ENCODE measurements at regions not wholly inside any gene's neighbourhood (a gene's known extent, or its start where the extent isn't known, plus 50 kb on each side); places are given as distances from the start of the nearest gene placed in this dataset.

DNA sequence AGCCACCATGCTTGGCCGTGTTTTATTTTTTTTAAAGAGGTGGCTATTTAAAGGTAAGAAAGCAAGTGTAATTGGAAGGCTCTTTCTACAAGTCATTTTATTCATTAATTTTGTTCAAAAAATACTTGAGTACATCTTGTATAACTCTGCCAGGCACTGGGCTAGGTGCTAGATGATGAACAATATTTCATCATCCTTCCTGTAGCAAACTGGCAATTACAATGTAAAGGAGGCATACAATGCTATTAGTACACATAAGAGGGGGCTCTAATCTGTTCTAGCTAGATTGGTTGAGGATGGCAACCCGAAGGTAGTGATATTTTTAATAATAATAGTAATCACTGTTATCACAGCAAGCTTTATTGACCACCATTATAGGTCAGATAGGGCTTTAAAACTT is 215.5 kb upstream of the KLF14 start:
- dilution Hi-C loops (cut with MboI; ENCODE audit: extremely low pct_ligation_motif_present, low sequenced_read_pairs): no loop called here

DNA sequence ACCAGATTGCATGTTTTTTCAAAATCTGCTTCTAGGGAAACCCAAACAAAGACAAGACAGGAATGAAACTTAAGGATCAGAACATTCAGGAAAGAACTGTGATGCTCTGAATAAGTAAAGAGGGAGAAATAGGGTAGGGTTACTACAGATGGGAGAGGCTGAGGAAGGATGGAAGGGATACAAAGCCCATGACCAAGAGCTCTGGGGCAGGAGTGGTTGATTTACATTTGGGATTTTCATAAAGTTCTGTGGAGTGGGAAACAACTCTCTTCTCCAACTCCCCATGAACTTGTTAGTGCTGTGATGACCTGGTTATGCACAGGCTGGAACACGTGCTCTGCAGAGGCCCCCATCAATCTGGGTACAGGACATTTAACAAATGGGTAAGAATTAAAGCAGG is 216.0 kb upstream of the KLF14 start:
- H4K20me1 ChIP-seq (replicated peaks; ENCODE audit: control insufficient read depth, extremely low read depth, insufficient read depth, low read length): no peaks in the 10 kb centered on the region
- CTCF ChIA-PET: interaction anchor here (1.0 to 1.5 kb wide), 2 partner anchors 53 to 90 kb away, joined by 3 to 4 read pairs; no protein-coding TSS in a partner anchor
- H3K36me3 ChIP-seq (ENCODE audit: control insufficient read depth in 2 of 2, extremely low read depth in 1 of 2, insufficient read depth in 2 of 2, low read length in 2 of 2): peaks cover 0 to 6% of the 10 kb centered on the region in 2 experiments
- intact Hi-C loops (cut with micrococcal nuclease): no loop called here
- H3K9me3 ChIP-seq (replicated peaks; ENCODE audit: control insufficient read depth, insufficient read depth, low read length): no peaks in the 10 kb centered on the region
- FAIRE-seq (no peak), DNase-seq (ENCODE audit: low read depth, low spot score) (no peak)
- H3K79me2 ChIP-seq (ENCODE audit: control insufficient read depth, insufficient read depth, low read length): no peaks in the 10 kb centered on the region
- BruUV-seq (replicated peaks): no TSS peak
- dilution Hi-C loops (cut with MboI; ENCODE audit: extremely low pct_ligation_motif_present, low sequenced_read_pairs): no loop called here
- TF ChIP-seq, protein P1, sequence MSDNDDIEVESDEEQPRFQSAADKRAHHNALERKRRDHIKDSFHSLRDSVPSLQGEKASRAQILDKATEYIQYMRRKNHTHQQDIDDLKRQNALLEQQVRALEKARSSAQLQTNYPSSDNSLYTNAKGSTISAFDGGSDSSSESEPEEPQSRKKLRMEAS (IDR thresholded peaks at IDR 0.05; ENCODE audit: insufficient read depth, insufficient read length): no peak
- TF ChIP-seq MYC (IDR thresholded peaks at IDR 0.05; ENCODE audit: low read depth, low read length) (no peak), POLR2A (IDR thresholded peaks at IDR 0.05; ENCODE audit: low read depth, low read length) (no peak), JUN (IDR thresholded peaks at IDR 0.05; ENCODE audit: borderline replicate concordance, insufficient read depth, insufficient read length, low read depth) (no peak)
- no peak overlapping the region for H3K9ac ChIP-seq (replicated peaks; ENCODE audit: extremely low read depth, insufficient read depth, low read length)
- no peaks in the 10 kb centered on the region for H3K27me3 ChIP-seq (ENCODE audit: control insufficient read depth in 2 of 2, insufficient read depth in 2 of 2, low read length in 2 of 2)
- no peak overlapping the region for H3K4me3 ChIP-seq (replicated peaks in 1 of 3; ENCODE audit: insufficient read depth in 1 of 3, low read depth in 1 of 3, low read length in 3 of 3)
- no peak overlapping the region for H2AFZ ChIP-seq (ENCODE audit: low read depth, low read length)
- no peaks in the 10 kb centered on the region for H3K9me1 ChIP-seq (replicated peaks; ENCODE audit: control insufficient read depth, extremely low read depth, insufficient read depth, low read length)
- no peak overlapping the region for H3K4me2 ChIP-seq (ENCODE audit: insufficient read depth, low read length)
- no peak overlapping the region for H3K27ac ChIP-seq (ENCODE audit: insufficient read depth, low read depth, low read length)
- POLR2A ChIA-PET: no interaction called here
- H3K4me1 ChIP-seq (ENCODE audit: control insufficient read depth, extremely low read depth, insufficient read depth, low read length): no peaks in the 10 kb centered on the region

More for the DNA sequence above, 215.5 kb upstream of the KLF14 start:
- H3K4me1 ChIP-seq (ENCODE audit: control insufficient read depth, extremely low read depth, insufficient read depth, low read length): no peaks in the 10 kb centered on the region
- TF ChIP-seq JUN (IDR thresholded peaks at IDR 0.05; ENCODE audit: borderline replicate concordance, insufficient read depth, insufficient read length, low read depth): no peak
- no peak for TF ChIP-seq EZH2 (IDR thresholded peaks at IDR 0.05; ENCODE audit: borderline replicate concordance, low read depth, low read length, severe bottlenecking)
- TF ChIP-seq FOS (IDR thresholded peaks at IDR 0.05; ENCODE audit: borderline replicate concordance, insufficient read depth, low read length): no peak
- TF ChIP-seq, protein P1 (IDR thresholded peaks at IDR 0.05; ENCODE audit: insufficient read depth, insufficient read length): no peak
- no peaks in the 10 kb centered on the region for H3K27me3 ChIP-seq (ENCODE audit: control insufficient read depth in 2 of 2, insufficient read depth in 2 of 2, low read length in 2 of 2)
- DNase-seq (ENCODE audit: low read depth, low spot score) (no peak), FAIRE-seq (no peak)
- H4K20me1 ChIP-seq (replicated peaks; ENCODE audit: control insufficient read depth, extremely low read depth, insufficient read depth, low read length): no peaks in the 10 kb centered on the region
- no peak overlapping the region for H3K4me3 ChIP-seq (replicated peaks in 1 of 3; ENCODE audit: insufficient read depth in 1 of 3, low read depth in 1 of 3, low read length in 3 of 3)
- no peak overlapping the region for H3K9ac ChIP-seq (replicated peaks; ENCODE audit: extremely low read depth, insufficient read depth, low read length)
- ChIA-PET CTCF (interaction anchor here (1.0 to 1.5 kb wide), 3 partner anchors 11 to 91 kb away, joined by 3 to 4 read pairs (median 3); no protein-coding TSS in a partner anchor), POLR2A (no interaction called here)
- no peaks in the 10 kb centered on the region for H3K9me1 ChIP-seq (replicated peaks; ENCODE audit: control insufficient read depth, extremely low read depth, insufficient read depth, low read length)
- H3K4me2 ChIP-seq (ENCODE audit: insufficient read depth, low read length): no peak overlapping the region
- H3K9me3 ChIP-seq (replicated peaks; ENCODE audit: control insufficient read depth, insufficient read depth, low read length): no peaks in the 10 kb centered on the region
- no peak overlapping the region for H3K27ac ChIP-seq (ENCODE audit: insufficient read depth, low read depth, low read length)
- intact Hi-C loops (cut with micrococcal nuclease): no loop called here
- peaks cover 0 to 6% of the 10 kb centered on the region in 2 experiments for H3K36me3 ChIP-seq (ENCODE audit: control insufficient read depth in 2 of 2, extremely low read depth in 1 of 2, insufficient read depth in 2 of 2, low read length in 2 of 2)
- no peak overlapping the region for H2AFZ ChIP-seq (ENCODE audit: low read depth, low read length)
- H3K79me2 ChIP-seq (ENCODE audit: control insufficient read depth, insufficient read depth, low read length): no peaks in the 10 kb centered on the region
- BruUV-seq (replicated peaks): no TSS peak
